ENCODE measurements at regions not wholly inside any gene's neighbourhood (a gene's known extent, or its start where the extent isn't known, plus 50 kb on each side); places are given as distances from the start of the nearest gene placed in this dataset.

- no peak for TF ChIP-seq CTCF (IDR thresholded peaks at IDR 0.05)
- TF ChIP-seq POLR2A (IDR thresholded peaks at IDR 0.05) = no peak
Observed at GRCh38 chr17:74097450-74098135, 105.9 kb upstream of the RPL38 start.

All from testis (tissue), 2 donors.